Natural killer cell (primary cell): ENCODE measurements at regions not wholly inside any gene's neighbourhood (a gene's known extent, or its start where the extent isn't known, plus 50 kb on each side); places are given as distances from the start of the nearest gene placed in this dataset.

ENCODE experiments used
- ATAC-seq, 3 donors: fragments of 150-1000 bp in 2 of 3; fragments of 200-7000 bp in 1 of 3; cut with Tn5 transposase; 1 replicate in 1 of 3; 2 replicates in 2 of 3; pipeline ENCODE4 v1.10.0; 2021; ENCODE audit warnings: mild to moderate bottlenecking in 2 of 3, moderate library complexity in 2 of 3
- DNase-seq, 2 donors: peaks; one replicate each; pipeline versions ENCODE4 v3.0.0 to v3.0.0-alpha.2; 2013 to 2021; ENCODE audit warnings: mixed read lengths in 1 of 2
- H3K27ac ChIP-seq: one replicate; pipeline ENCODE4 v1.5.1; 2013; ENCODE audit warnings: mild to moderate bottlenecking, low read length
- H3K27me3 ChIP-seq: one replicate; pipeline ENCODE4 v1.6.1; 2013; ENCODE audit warnings: low read length; ENCODE audit not compliant: control insufficient read depth, insufficient read depth
- H3K36me3 ChIP-seq: one replicate; pipeline ENCODE4 v1.6.1; 2013; ENCODE audit warnings: low read length; ENCODE audit not compliant: control insufficient read depth, insufficient read depth
- H3K4me1 ChIP-seq: one replicate; pipeline ENCODE4 v1.6.1; 2013; ENCODE audit warnings: low read length; ENCODE audit not compliant: control insufficient read depth, insufficient read depth
- H3K4me3 ChIP-seq: one replicate; pipeline ENCODE4 v1.5.1; 2013; ENCODE audit warnings: low read length
- H3K9me3 ChIP-seq: one replicate; pipeline ENCODE4 v1.6.1; 2013; ENCODE audit warnings: low read length; ENCODE audit not compliant: control insufficient read depth, insufficient read depth
- H3K27ac Mint-ChIP-seq, 2 donors: one replicate each; pipeline ENCODE4 v1.8.0; 2022; ENCODE audit warnings: mild to moderate bottlenecking in 2 of 2, mixed read lengths in 2 of 2, moderate library complexity in 1 of 2
- H3K27me3 Mint-ChIP-seq, 2 donors: one replicate each; pipeline ENCODE4 v1.8.0; 2022; ENCODE audit warnings: low read depth in 2 of 2, mixed read lengths in 2 of 2
- H3K36me3 Mint-ChIP-seq: one replicate; pipeline ENCODE4 v1.8.0; 2022; ENCODE audit warnings: mixed read lengths
- H3K4me1 Mint-ChIP-seq, 2 donors: one replicate each; pipeline ENCODE4 v1.8.0; 2022; ENCODE audit warnings: mixed read lengths in 2 of 2
- H3K4me3 Mint-ChIP-seq: one replicate; pipeline ENCODE4 v1.8.0; 2022; ENCODE audit warnings: mild to moderate bottlenecking, moderate library complexity, mixed read lengths
- H3K9me3 Mint-ChIP-seq, 2 donors: one replicate each; pipeline ENCODE4 v1.8.0; 2022; ENCODE audit warnings: mixed read lengths in 2 of 2
- WGBS: methylation state at CpG from one replicate; pipeline ENCODE4 v1.1.7; 2013; ENCODE audit warnings: missing lambda C conversion rate; ENCODE audit not compliant: insufficient coverage; 5-methylcytosine and 5-hydroxymethylcytosine counted together
- intact Hi-C: fragments of 100-400 bp; cut with micrococcal nuclease; formaldehyde crosslinking; loops from one replicate; pipeline ENCODE4 v1.14.2; 2022
- TF ChIP-seq, protein P1 (sequence below): fragments of 200-600 bp; IDR thresholded peaks from one replicate; pipeline ENCODE4 v1.8.0; 2022; ENCODE audit warnings: antibody characterized with exemption

DNA sequence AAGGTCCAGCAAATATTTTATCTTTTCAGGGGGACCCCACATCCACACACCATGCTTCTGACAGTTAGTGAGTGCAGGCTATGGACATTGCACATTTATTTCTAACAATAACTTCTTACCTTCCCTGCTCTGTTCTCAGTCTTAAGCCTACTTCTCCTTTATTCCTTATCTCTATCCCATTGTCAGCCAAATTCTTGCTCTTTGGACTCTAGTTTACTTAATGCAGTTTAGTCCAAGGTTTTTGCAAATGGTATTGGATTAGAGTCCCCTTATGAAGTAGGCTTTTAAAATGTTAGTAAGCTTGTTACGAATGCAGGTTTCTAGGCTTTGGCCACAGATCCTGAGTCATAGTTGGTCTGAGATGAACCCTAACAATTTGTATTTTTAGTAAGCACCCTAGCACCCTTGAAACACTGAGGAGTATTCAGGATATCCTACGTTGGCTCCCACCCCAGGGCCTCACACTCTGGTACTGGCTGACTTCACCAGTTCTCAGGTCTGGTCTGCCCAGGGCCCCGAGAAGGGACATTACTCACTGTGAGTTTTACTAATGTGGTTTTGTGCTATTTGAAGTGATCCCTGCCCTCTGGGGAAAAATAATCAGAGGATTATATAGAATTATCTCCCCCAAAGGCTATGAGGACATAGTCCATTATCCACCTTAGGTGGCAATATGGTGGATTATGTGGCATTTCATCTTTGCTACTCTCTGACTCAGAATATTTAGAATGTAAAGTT lies 239.5 kb downstream of the TGFB2 start:
- WGBS: 86% methylated on average over 1 of the region's 3 CpGs
- H3K27ac ChIP-seq: no peak overlapping the region
- H3K27ac Mint-ChIP-seq: no peak overlapping the region
- no peaks in the 10 kb centered on the region for H3K27me3 Mint-ChIP-seq
- peaks cover 9 to 17% of the 10 kb centered on the region in 2 donors for H3K9me3 Mint-ChIP-seq
- no peaks in the 10 kb centered on the region for H3K36me3 ChIP-seq
- H3K27me3 ChIP-seq: no peaks in the 10 kb centered on the region
- TF ChIP-seq, protein P1, sequence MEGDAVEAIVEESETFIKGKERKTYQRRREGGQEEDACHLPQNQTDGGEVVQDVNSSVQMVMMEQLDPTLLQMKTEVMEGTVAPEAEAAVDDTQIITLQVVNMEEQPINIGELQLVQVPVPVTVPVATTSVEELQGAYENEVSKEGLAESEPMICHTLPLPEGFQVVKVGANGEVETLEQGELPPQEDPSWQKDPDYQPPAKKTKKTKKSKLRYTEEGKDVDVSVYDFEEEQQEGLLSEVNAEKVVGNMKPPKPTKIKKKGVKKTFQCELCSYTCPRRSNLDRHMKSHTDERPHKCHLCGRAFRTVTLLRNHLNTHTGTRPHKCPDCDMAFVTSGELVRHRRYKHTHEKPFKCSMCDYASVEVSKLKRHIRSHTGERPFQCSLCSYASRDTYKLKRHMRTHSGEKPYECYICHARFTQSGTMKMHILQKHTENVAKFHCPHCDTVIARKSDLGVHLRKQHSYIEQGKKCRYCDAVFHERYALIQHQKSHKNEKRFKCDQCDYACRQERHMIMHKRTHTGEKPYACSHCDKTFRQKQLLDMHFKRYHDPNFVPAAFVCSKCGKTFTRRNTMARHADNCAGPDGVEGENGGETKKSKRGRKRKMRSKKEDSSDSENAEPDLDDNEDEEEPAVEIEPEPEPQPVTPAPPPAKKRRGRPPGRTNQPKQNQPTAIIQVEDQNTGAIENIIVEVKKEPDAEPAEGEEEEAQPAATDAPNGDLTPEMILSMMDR: no peak
- no peaks in the 10 kb centered on the region for H3K4me1 Mint-ChIP-seq
- H3K36me3 Mint-ChIP-seq: peaks cover 7% of the 10 kb centered on the region
- no peaks in the 10 kb centered on the region for H3K9me3 ChIP-seq
- H3K4me1 ChIP-seq: no peaks in the 10 kb centered on the region
- intact Hi-C loops: no loop called here
- no peak overlapping the region for H3K4me3 ChIP-seq
- H3K4me3 Mint-ChIP-seq: no peak overlapping the region
- DNase-seq (no peak), ATAC-seq (no peak)

- ATAC-seq (no peak), DNase-seq (no peak)
- H3K36me3 ChIP-seq: no peaks in the 10 kb centered on the region
- H3K4me1 ChIP-seq: no peaks in the 10 kb centered on the region
- Mint-ChIP-seq H3K4me3 (no peak overlapping the region), H3K36me3 (peaks cover 7% of the 10 kb centered on the region), H3K4me1 (no peaks in the 10 kb centered on the region), H3K9me3 (peaks cover 13 to 17% of the 10 kb centered on the region in 2 donors), H3K27me3 (no peaks in the 10 kb centered on the region), H3K27ac (no peak overlapping the region)
- no peaks in the 10 kb centered on the region for H3K27me3 ChIP-seq
- intact Hi-C loops: no loop called here
- H3K27ac ChIP-seq: no peak overlapping the region
- TF ChIP-seq, protein P1: no peak
- no peaks in the 10 kb centered on the region for H3K9me3 ChIP-seq
- no peak overlapping the region for H3K4me3 ChIP-seq
- 56% methylated on average over 8 of the region's 10 CpGs for WGBS
Measured at GRCh38 chr1:218585511-218586184, 240.5 kb downstream of the TGFB2 start.

DNA sequence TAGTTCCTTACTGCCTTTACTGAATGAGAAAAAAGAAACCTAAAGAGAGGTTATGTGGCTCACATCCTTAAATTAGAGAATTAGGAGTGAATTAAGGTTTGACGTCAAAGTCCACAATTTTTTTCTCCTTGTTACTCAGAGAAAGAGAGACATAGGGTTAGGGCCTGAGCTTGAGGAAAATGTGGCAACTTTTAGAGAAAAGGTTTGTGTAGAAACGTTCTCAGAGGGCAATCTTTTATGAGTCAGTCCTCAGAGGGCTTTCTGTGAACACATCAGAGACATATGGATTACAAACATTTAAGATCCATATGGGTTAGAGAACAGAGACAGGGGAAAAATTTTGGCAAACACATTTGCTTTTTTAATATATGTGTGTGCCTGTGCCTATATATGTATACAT lies 242.8 kb downstream of the TGFB2 start:
- H3K36me3 ChIP-seq: no peaks in the 10 kb centered on the region
- Mint-ChIP-seq H3K4me1 (no peaks in the 10 kb centered on the region), H3K9me3 (peaks cover 15 to 18% of the 10 kb centered on the region in 2 donors), H3K4me3 (no peak overlapping the region), H3K27ac (no peak overlapping the region), H3K36me3 (peaks cover 7% of the 10 kb centered on the region), H3K27me3 (no peaks in the 10 kb centered on the region)
- no peaks in the 10 kb centered on the region for H3K27me3 ChIP-seq
- WGBS: 73% methylated on average over 2 of the region's 2 CpGs
- H3K9me3 ChIP-seq: no peaks in the 10 kb centered on the region
- no peaks in the 10 kb centered on the region for H3K4me1 ChIP-seq
- TF ChIP-seq, protein P1: no peak
- no peak for ATAC-seq
- intact Hi-C loops: no loop called here
- no peak overlapping the region for H3K27ac ChIP-seq
- H3K4me3 ChIP-seq: no peak overlapping the region
- no peak for DNase-seq
